ENCODE measurements at regions not wholly inside any gene's neighbourhood (a gene's known extent, or its start where the extent isn't known, plus 50 kb on each side); places are given as distances from the start of the nearest gene placed in this dataset.
"Not testable (repeated sequence)": the region's sequence is repeated elsewhere in the genome, so short reads cannot be mapped to it uniquely, and the experiment has no call there.

GRCh38 chr2:113551637-113552318 lies 53.3 kb downstream of the FOXD4L1 start:
- H3K9me3 Mint-ChIP-seq, H3K27me3 Mint-ChIP-seq, H3K4me1 Mint-ChIP-seq, DNase-seq, H3K36me3 Mint-ChIP-seq: not testable (repeated sequence)
- peak; percentile 54 to 70 for ATAC-seq (ENCODE audit: low read depth in 2 of 2)
- Mint-ChIP-seq H3K27ac (peak overlapping the region in 1 of 6 donors; percentile 15), H3K4me3 (peak overlapping the region in 5 of 8 donors; percentile 59 to 85 (median 66))

- H3K4me3 Mint-ChIP-seq; H3K9me3 Mint-ChIP-seq; DNase-seq; H3K4me1 Mint-ChIP-seq; H3K36me3 Mint-ChIP-seq; H3K27ac Mint-ChIP-seq; ATAC-seq (ENCODE audit: low read depth in 2 of 2): not testable (repeated sequence)
- H3K27me3 Mint-ChIP-seq = peaks cover 12 to 18% (median 13%) of the 10 kb centered on the region in 3 donors
Observed at GRCh38 chr2:113559820-113560219, 61.4 kb downstream of the FOXD4L1 start.

GRCh38 chr2:113562662-113563061 lies 64.2 kb downstream of the FOXD4L1 start:
- DNase-seq; H3K36me3 Mint-ChIP-seq; H3K4me3 Mint-ChIP-seq; H3K27ac Mint-ChIP-seq; H3K4me1 Mint-ChIP-seq; H3K27me3 Mint-ChIP-seq; H3K9me3 Mint-ChIP-seq; ATAC-seq (ENCODE audit: low read depth in 2 of 2): not testable (repeated sequence)

GRCh38 chr2:113566674-113567480 lies 60.2 kb upstream of the RABL2A start:
- not testable (repeated sequence) for H3K9me3 Mint-ChIP-seq; H3K36me3 Mint-ChIP-seq; DNase-seq; H3K27ac Mint-ChIP-seq; H3K4me1 Mint-ChIP-seq; ATAC-seq (ENCODE audit: low read depth in 2 of 2)
- Mint-ChIP-seq H3K4me3 (peak overlapping the region in 1 of 8 donors; percentile 64), H3K27me3 (peaks cover 0 to 18% (median 4%) of the 10 kb centered on the region in 3 donors)

- not testable (repeated sequence) for ATAC-seq (ENCODE audit: low read depth in 2 of 2); H3K27ac Mint-ChIP-seq; H3K4me3 Mint-ChIP-seq; DNase-seq; H3K4me1 Mint-ChIP-seq; H3K9me3 Mint-ChIP-seq; H3K36me3 Mint-ChIP-seq
- H3K27me3 Mint-ChIP-seq = peaks cover 0 to 18% (median 4%) of the 10 kb centered on the region in 3 donors
Observed at GRCh38 chr2:113567481-113567849, 59.6 kb upstream of the RABL2A start.

- H3K27ac Mint-ChIP-seq; H3K4me1 Mint-ChIP-seq; H3K9me3 Mint-ChIP-seq; H3K4me3 Mint-ChIP-seq; ATAC-seq (ENCODE audit: low read depth in 2 of 2); H3K36me3 Mint-ChIP-seq; DNase-seq: not testable (repeated sequence)
- H3K27me3 Mint-ChIP-seq = peaks cover 0 to 18% (median 8%) of the 10 kb centered on the region in 3 donors
Observed at GRCh38 chr2:113568231-113568630, 58.8 kb upstream of the RABL2A start.

- not testable (repeated sequence) for ATAC-seq (ENCODE audit: low read depth in 2 of 2); H3K4me3 Mint-ChIP-seq; H3K4me1 Mint-ChIP-seq; H3K36me3 Mint-ChIP-seq; H3K9me3 Mint-ChIP-seq; H3K27ac Mint-ChIP-seq; DNase-seq
- peaks cover 0 to 18% (median 8%) of the 10 kb centered on the region in 3 donors for H3K27me3 Mint-ChIP-seq
Observed at GRCh38 chr2:113570082-113570481, 57.0 kb upstream of the RABL2A start.

- H3K4me3 Mint-ChIP-seq; ATAC-seq (ENCODE audit: low read depth in 2 of 2); H3K9me3 Mint-ChIP-seq; H3K4me1 Mint-ChIP-seq; DNase-seq; H3K27ac Mint-ChIP-seq; H3K36me3 Mint-ChIP-seq: not testable (repeated sequence)
- peaks cover 0 to 18% (median 8%) of the 10 kb centered on the region in 3 donors for H3K27me3 Mint-ChIP-seq
Observed at GRCh38 chr2:113570509-113571009, 56.5 kb upstream of the RABL2A start.

- Mint-ChIP-seq H3K27ac (peak overlapping the region in 1 of 6 donors; percentile 83), H3K27me3 (peaks cover 5 to 22% (median 8%) of the 10 kb centered on the region in 3 donors)
- not testable (repeated sequence) for H3K9me3 Mint-ChIP-seq; H3K36me3 Mint-ChIP-seq; H3K4me3 Mint-ChIP-seq; ATAC-seq (ENCODE audit: low read depth in 2 of 2); H3K4me1 Mint-ChIP-seq; DNase-seq
Observed at GRCh38 chr2:113571482-113572068, 55.5 kb upstream of the RABL2A start.

- not testable (repeated sequence) for H3K9me3 Mint-ChIP-seq; ATAC-seq (ENCODE audit: low read depth in 2 of 2); DNase-seq; H3K4me1 Mint-ChIP-seq; H3K27ac Mint-ChIP-seq; H3K36me3 Mint-ChIP-seq; H3K4me3 Mint-ChIP-seq; H3K27me3 Mint-ChIP-seq
Observed at GRCh38 chr2:113575721-113576120, 51.3 kb upstream of the RABL2A start.

GRCh38 chr2:113576353-113576752 lies 50.7 kb upstream of the RABL2A start:
- H3K27ac Mint-ChIP-seq; H3K4me3 Mint-ChIP-seq; DNase-seq; ATAC-seq (ENCODE audit: low read depth in 2 of 2); H3K4me1 Mint-ChIP-seq; H3K9me3 Mint-ChIP-seq; H3K36me3 Mint-ChIP-seq; H3K27me3 Mint-ChIP-seq: not testable (repeated sequence)

Measured in naive B cell (primary cell).